ENCODE measurements at regions not wholly inside any gene's neighbourhood (a gene's known extent, or its start where the extent isn't known, plus 50 kb on each side); places are given as distances from the start of the nearest gene placed in this dataset.

DNA sequence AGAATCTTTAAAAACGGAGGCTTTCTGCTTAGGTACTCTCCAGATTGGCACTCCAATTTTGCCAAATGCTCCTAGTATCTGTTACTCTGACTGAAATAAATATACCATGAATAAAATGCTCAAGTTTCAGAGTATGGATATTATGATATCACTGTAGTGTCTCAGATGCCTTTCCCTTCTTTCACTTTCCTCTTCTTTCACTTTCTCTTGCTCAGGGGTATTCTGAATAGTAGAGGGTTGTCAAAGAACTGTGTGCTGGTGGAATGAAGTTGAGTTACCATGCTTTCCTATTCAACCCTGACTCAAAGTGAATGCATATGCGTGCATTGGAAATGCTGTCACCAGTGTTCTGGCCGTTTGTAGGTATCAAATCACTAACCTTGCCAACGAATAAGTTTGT lies 1015.2 kb upstream of the FANCL start:
- TF ChIP-seq, protein P1, sequence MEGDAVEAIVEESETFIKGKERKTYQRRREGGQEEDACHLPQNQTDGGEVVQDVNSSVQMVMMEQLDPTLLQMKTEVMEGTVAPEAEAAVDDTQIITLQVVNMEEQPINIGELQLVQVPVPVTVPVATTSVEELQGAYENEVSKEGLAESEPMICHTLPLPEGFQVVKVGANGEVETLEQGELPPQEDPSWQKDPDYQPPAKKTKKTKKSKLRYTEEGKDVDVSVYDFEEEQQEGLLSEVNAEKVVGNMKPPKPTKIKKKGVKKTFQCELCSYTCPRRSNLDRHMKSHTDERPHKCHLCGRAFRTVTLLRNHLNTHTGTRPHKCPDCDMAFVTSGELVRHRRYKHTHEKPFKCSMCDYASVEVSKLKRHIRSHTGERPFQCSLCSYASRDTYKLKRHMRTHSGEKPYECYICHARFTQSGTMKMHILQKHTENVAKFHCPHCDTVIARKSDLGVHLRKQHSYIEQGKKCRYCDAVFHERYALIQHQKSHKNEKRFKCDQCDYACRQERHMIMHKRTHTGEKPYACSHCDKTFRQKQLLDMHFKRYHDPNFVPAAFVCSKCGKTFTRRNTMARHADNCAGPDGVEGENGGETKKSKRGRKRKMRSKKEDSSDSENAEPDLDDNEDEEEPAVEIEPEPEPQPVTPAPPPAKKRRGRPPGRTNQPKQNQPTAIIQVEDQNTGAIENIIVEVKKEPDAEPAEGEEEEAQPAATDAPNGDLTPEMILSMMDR (IDR thresholded peaks at IDR 0.05; ENCODE audit: low read length) = no peak
- TF ChIP-seq EZH2 (IDR thresholded peaks at IDR 0.05; ENCODE audit: borderline replicate concordance, low read length) = no peak

Data from OCI-LY1 (cell line).